Body of pancreas (tissue), 4 donors: ENCODE measurements at regions not wholly inside any gene's neighbourhood (a gene's known extent, or its start where the extent isn't known, plus 50 kb on each side); places are given as distances from the start of the nearest gene placed in this dataset.

Experiments used
- ATAC-seq: fragments of 150-250 bp; one replicate; pipeline ENCODE4 v1.9.1; 2016
- DNase-seq, 4 donors: peaks; one replicate each; pipeline ENCODE4 v3.0.0-alpha.2; 2019
- H3K27ac ChIP-seq, 4 donors: fragments of 200-600 bp; sonication (generic); 1 replicate in 3 of 4; 2 replicates in 1 of 4; pipeline versions ENCODE4 v1.5.1 to v1.6.1; 2016 to 2019; ENCODE audit warnings: mild to moderate bottlenecking in 1 of 4, mixed read lengths in 1 of 4, moderate library complexity in 1 of 4
- H3K27me3 ChIP-seq, 2 donors: fragments of 200-600 bp; sonication (generic); one replicate each; pipeline ENCODE4 v1.6.0; 2016; ENCODE audit warnings: mild to moderate bottlenecking in 1 of 2
- H3K36me3 ChIP-seq, 2 donors: fragments of 200-600 bp; sonication (generic); replicated peaks in 1 of 2; 2 replicates each; pipeline ENCODE4 v1.5.1; 2016; ENCODE audit warnings: low read depth in 2 of 2; ENCODE audit not compliant: insufficient read depth in 1 of 2
- H3K4me1 ChIP-seq: fragments of 200-600 bp; sonication (generic); one replicate; pipeline ENCODE4 v1.6.0; 2016
- H3K4me3 ChIP-seq, 2 donors: fragments of 200-600 bp; sonication (generic); 1 replicate in 1 of 2; 2 replicates in 1 of 2; pipeline ENCODE4 v1.5.1; 2016 to 2019
- H3K9me3 ChIP-seq, 3 donors: fragments of 200-600 bp; sonication (generic); 1 replicate in 2 of 3; 2 replicates in 1 of 3; pipeline ENCODE4 v1.5.1; 2016
- CTCF ChIP-seq, 7 experiments: fragments of 450-650 bp in 4 of 7; fragments of 200-600 bp in 3 of 7; sonication (generic) in 3 of 7; IDR thresholded peaks; one replicate each; pipeline ENCODE4 v1.5.1; 2016 to 2019; ENCODE audit warnings: antibody characterized with exemption in 7 of 7
- POLR2A ChIP-seq, 3 donors: fragments of 450-650 bp; IDR thresholded peaks; one replicate each; pipeline ENCODE4 v1.6.1; 2016; ENCODE audit warnings: antibody characterized with exemption in 3 of 3, mild to moderate bottlenecking in 2 of 3
- WGBS, 2 donors: methylation state at CpG; one replicate each; pipeline ENCODE4 v1.1.5; 2017; 5-methylcytosine and 5-hydroxymethylcytosine counted together
- intact Hi-C: fragments of 100-400 bp; cut with DNase I; formaldehyde crosslinking; loops from one replicate; pipeline ENCODE4 v1.15.1; 2023

DNA sequence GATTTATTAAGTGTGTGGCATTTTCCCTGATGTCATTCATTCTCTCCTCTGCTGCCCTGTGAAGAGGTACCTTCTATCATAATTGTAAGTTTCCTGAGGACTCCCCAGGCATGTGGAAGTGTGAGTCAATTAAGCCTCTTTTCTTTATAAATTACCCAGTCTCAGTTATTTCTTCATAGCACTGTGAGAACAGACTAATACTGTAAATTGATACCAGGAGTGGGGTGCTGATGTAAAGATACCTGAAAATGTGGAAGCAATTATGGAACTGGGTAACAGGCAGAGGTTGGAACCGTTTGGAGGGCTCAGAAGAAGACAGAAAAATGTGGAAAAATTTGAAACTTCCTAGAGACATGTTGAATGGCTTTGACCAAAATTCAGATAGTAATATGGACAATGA, 711.8 kb upstream of the GRM3 start:
- Histone ChIP-seq H3K36me3 (no peaks in the 10 kb centered on the region), H3K4me1 (no peaks in the 10 kb centered on the region), H3K27me3 (no peaks in the 10 kb centered on the region), H3K27ac (no peak overlapping the region), H3K9me3 (no peaks in the 10 kb centered on the region), H3K4me3 (no peak overlapping the region)
- TF ChIP-seq CTCF (IDR thresholded peaks at IDR 0.05) (no peak), POLR2A (IDR thresholded peaks at IDR 0.05) (no peak)
- 21 to 26% methylated on average over 1 of the region's 1 CpG for WGBS, 2 donors
- DNase-seq, result no peak
- no peak for ATAC-seq
- intact Hi-C loops, result no loop called here

DNA sequence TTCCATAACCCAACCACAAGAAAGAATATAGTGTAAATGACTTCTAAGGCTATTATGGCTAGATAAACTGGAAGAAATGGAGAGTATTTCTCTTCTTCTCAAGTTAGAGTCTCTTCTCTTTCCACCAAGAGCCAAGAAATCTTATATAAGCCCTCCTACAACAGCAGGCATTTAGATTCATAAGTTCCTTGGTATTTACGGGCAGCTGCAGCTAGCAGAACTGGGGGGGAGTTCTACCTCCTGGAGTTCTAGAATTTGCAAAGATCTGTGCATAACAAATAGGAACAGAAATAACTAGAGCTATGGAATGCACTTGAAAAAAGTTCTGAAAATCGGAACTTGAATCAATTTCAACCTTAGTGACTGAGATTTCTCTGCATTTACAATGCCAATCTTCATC, 715.2 kb upstream of the GRM3 start:
- Histone ChIP-seq H3K4me3 (no peak overlapping the region), H3K9me3 (no peaks in the 10 kb centered on the region), H3K36me3 (no peaks in the 10 kb centered on the region), H3K27me3 (no peaks in the 10 kb centered on the region), H3K4me1 (no peaks in the 10 kb centered on the region), H3K27ac (no peak overlapping the region)
- TF ChIP-seq CTCF (IDR thresholded peaks at IDR 0.05) (no peak), POLR2A (IDR thresholded peaks at IDR 0.05) (no peak)
- DNase-seq, result no peak
- WGBS, 2 donors, result 34 to 48% methylated on average over 2 of the region's 2 CpGs
- intact Hi-C loops, result no loop called here
- no peak for ATAC-seq

DNA sequence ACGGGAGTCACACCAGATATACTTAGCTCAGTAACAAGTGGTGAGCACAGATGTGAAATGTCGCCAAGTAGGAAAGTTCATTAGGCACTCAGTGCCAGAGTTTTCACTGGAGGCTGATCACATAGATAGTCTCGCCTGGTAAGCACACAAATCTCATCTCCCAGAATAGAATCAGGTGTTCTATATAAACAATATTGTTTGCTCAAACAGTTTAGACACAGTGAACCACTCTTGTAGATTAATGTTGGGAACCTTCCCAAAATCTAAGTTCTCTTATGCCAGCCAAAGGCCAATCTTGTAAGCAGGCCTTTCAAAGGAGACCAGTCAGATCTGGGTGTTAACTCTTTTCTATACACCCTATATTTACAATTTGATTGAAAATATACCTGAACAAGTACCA, 716.5 kb upstream of the GRM3 start:
- H3K27ac ChIP-seq, result no peak overlapping the region
- no peaks in the 10 kb centered on the region for H3K27me3 ChIP-seq
- 25 to 27% methylated on average over 3 of the region's 3 CpGs for WGBS, 2 donors
- no peak for TF ChIP-seq POLR2A (IDR thresholded peaks at IDR 0.05)
- no peak for TF ChIP-seq CTCF (IDR thresholded peaks at IDR 0.05)
- no peaks in the 10 kb centered on the region for H3K4me1 ChIP-seq
- ATAC-seq (no peak), DNase-seq (no peak)
- H3K4me3 ChIP-seq, result no peak overlapping the region
- intact Hi-C loops, result no loop called here
- no peaks in the 10 kb centered on the region for H3K36me3 ChIP-seq
- no peaks in the 10 kb centered on the region for H3K9me3 ChIP-seq

DNA sequence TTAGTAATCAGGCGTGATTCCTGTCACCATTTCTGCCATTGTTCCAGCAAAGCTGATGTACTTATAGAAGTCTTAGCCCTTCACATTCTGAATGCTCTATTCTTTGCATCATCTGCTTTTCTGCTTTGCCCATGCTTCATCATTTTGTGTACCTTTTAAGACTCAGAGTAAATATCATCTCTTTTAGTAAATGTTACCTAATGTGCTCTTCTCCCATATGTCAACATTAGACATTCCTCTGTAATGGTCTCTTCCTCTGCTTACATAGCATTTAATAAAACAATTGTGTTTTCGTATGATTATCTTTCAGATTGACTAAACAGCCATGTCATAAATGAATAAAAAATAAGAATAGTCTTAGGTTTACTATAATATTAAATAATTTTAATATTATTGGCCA, 719.6 kb upstream of the GRM3 start:
- WGBS, 2 donors, result 50 to 61% methylated on average over 2 of the region's 2 CpGs

More for the DNA sequence above, 719.6 kb upstream of the GRM3 start:
- H3K4me1 ChIP-seq, result no peaks in the 10 kb centered on the region
- TF ChIP-seq POLR2A (IDR thresholded peaks at IDR 0.05), result no peak
- TF ChIP-seq CTCF (IDR thresholded peaks at IDR 0.05), result no peak
- DNase-seq (no peak), ATAC-seq (no peak)
- H3K27me3 ChIP-seq, result no peaks in the 10 kb centered on the region
- no peaks in the 10 kb centered on the region for H3K9me3 ChIP-seq
- intact Hi-C loops, result no loop called here
- H3K27ac ChIP-seq, result no peak overlapping the region
- no peaks in the 10 kb centered on the region for H3K36me3 ChIP-seq
- H3K4me3 ChIP-seq, result no peak overlapping the region
